ENCODE measurements at regions not wholly inside any gene's neighbourhood (a gene's known extent, or its start where the extent isn't known, plus 50 kb on each side); places are given as distances from the start of the nearest gene placed in this dataset.

DNA sequence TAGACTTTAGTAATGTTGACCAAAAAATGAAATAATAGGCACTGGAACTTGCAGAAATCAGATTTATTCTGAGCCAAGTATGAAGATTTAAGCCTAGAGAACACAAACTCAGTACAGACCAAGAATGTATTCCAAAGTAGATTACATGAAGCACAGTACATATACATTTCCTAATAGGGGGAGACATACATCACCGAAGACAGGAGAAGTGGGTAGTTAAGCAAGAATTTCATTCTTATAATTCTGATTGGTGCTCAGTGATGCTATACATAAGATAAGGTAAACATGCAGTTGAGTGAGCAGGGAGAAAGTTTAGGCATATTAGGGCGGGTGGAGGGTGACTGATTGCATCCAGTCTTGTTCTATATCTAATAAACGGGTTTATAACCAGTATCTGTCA, 2218.8 kb downstream of the PCDH9 start:
- TF ChIP-seq, protein P1, sequence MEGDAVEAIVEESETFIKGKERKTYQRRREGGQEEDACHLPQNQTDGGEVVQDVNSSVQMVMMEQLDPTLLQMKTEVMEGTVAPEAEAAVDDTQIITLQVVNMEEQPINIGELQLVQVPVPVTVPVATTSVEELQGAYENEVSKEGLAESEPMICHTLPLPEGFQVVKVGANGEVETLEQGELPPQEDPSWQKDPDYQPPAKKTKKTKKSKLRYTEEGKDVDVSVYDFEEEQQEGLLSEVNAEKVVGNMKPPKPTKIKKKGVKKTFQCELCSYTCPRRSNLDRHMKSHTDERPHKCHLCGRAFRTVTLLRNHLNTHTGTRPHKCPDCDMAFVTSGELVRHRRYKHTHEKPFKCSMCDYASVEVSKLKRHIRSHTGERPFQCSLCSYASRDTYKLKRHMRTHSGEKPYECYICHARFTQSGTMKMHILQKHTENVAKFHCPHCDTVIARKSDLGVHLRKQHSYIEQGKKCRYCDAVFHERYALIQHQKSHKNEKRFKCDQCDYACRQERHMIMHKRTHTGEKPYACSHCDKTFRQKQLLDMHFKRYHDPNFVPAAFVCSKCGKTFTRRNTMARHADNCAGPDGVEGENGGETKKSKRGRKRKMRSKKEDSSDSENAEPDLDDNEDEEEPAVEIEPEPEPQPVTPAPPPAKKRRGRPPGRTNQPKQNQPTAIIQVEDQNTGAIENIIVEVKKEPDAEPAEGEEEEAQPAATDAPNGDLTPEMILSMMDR (IDR thresholded peaks at IDR 0.05): no peak
- TF ChIP-seq POLR2A (IDR thresholded peaks at IDR 0.05): no peak
- H3K27ac ChIP-seq: no peak overlapping the region
- no peaks in the 10 kb centered on the region for H3K4me1 ChIP-seq
- intact Hi-C loops (cut with DNase I): no loop called here
- H3K36me3 ChIP-seq: no peaks in the 10 kb centered on the region
- H3K9me3 ChIP-seq: no peaks in the 10 kb centered on the region
- DNase-seq: no peak
- no peak overlapping the region for H3K4me3 ChIP-seq (replicated peaks in 1 of 3)
- 52 to 57% methylated on average over 3 of the region's 3 CpGs for WGBS, 2 donors
- no peaks in the 10 kb centered on the region for H3K27me3 ChIP-seq

- intact Hi-C loops (cut with DNase I): no loop called here
- no peak overlapping the region for H3K27ac ChIP-seq
- H3K27me3 ChIP-seq: no peaks in the 10 kb centered on the region
- no peak for TF ChIP-seq POLR2A (IDR thresholded peaks at IDR 0.05)
- TF ChIP-seq, protein P1 (IDR thresholded peaks at IDR 0.05): no peak
- WGBS, 2 donors: 88% methylated on average over 5 of the region's 5 CpGs
- no peak for DNase-seq
- no peak overlapping the region for H3K4me3 ChIP-seq (replicated peaks in 1 of 3)
- H3K36me3 ChIP-seq: no peaks in the 10 kb centered on the region
- H3K9me3 ChIP-seq: no peaks in the 10 kb centered on the region
- H3K4me1 ChIP-seq: no peaks in the 10 kb centered on the region
Observed at GRCh38 chr13:64997438-64997837, 2232.7 kb downstream of the PCDH9 start.

DNA sequence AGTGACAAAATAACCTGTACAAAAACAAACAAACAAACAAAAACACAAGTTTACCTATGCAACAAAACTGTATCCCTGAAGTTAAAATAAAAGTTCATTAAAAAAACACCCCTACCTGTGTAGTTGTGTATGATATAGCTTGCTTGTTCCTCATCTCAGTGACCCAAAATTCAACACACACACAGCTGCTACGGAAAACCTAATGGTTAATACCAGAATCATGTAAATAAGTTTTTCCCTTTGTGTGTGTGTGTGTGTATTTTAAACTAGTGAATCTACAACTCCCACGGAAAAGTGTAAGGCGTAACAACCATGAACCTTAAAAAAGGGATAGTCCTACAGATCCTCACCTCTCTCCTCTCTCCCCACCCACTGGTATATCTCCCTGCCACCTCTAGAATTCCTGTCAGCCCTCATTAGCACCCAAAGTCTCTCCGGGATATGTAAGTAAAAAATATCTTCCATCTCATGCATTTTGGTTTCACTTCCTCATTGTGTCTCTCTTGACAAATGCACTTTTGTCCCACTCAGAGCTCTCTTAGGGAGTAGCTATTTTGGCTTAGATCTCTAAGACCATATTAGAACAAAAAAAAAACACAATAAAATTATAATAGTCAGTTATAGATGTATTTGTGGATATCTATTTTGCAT, 2236.5 kb downstream of the PCDH9 start:
- H3K4me3 ChIP-seq (replicated peaks in 1 of 3): no peak overlapping the region
- no peak for DNase-seq
- no peaks in the 10 kb centered on the region for H3K36me3 ChIP-seq
- intact Hi-C loops (cut with DNase I): no loop called here
- H3K27ac ChIP-seq: no peak overlapping the region
- no peaks in the 10 kb centered on the region for H3K27me3 ChIP-seq
- H3K9me3 ChIP-seq: no peaks in the 10 kb centered on the region
- WGBS, 2 donors: 79 to 81% methylated on average over 4 of the region's 4 CpGs
- no peaks in the 10 kb centered on the region for H3K4me1 ChIP-seq
- TF ChIP-seq POLR2A (IDR thresholded peaks at IDR 0.05): no peak
- TF ChIP-seq, protein P1 (IDR thresholded peaks at IDR 0.05): no peak

DNA sequence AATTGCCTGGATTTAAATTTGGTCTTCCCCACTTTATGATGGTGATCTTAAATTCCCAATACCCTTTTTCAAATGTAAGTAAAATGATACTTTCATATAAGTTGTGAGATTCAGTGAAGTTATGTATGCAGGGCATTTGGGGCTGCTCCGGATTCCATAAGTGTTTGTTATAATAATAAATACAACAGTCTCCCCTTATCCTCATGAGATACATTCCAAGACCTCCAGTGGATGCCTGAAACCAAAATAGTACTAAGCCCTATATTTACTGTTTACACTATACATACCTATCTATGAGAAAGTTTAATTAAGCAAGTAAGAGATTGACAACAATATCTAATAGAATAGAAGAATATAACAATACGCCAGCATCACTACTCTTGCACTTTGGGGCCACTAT, 2237.8 kb downstream of the PCDH9 start:
- Histone ChIP-seq H3K36me3 (no peaks in the 10 kb centered on the region), H3K27me3 (no peaks in the 10 kb centered on the region), H3K4me3 (replicated peaks in 1 of 3) (no peak overlapping the region), H3K4me1 (no peaks in the 10 kb centered on the region), H3K27ac (no peak overlapping the region), H3K9me3 (no peaks in the 10 kb centered on the region)
- WGBS, 2 donors: 61 to 82% methylated on average over 2 of the region's 2 CpGs
- TF ChIP-seq, protein P1 (IDR thresholded peaks at IDR 0.05): no peak
- TF ChIP-seq POLR2A (IDR thresholded peaks at IDR 0.05): no peak
- no peak for DNase-seq
- intact Hi-C loops (cut with DNase I): no loop called here

DNA sequence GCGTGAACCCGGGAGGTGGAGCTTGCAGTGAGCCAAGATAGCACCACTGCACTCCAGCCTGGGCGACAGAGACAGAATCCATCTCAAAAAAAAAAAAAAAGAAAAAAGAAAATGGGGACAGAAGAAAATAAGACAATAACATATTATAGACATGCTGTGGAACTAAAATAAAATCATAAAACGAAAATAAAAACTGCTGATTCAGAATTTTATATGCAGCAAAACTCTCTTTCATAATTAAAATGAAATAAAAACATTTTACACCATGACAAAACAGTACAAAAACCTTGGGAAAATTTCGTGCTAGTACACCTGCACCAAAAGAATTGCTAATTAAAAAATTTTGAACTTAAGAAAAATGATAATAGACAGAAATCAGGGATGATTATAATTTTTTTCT, 2245.1 kb downstream of the PCDH9 start:
- 60 to 66% methylated on average over 5 of the region's 5 CpGs for WGBS, 2 donors
- Histone ChIP-seq H3K4me1 (no peaks in the 10 kb centered on the region), H3K27me3 (no peaks in the 10 kb centered on the region), H3K4me3 (replicated peaks in 1 of 3) (no peak overlapping the region), H3K27ac (no peak overlapping the region), H3K36me3 (no peaks in the 10 kb centered on the region), H3K9me3 (no peaks in the 10 kb centered on the region)
- intact Hi-C loops (cut with DNase I): no loop called here
- TF ChIP-seq, protein P1 (IDR thresholded peaks at IDR 0.05): no peak
- no peak for TF ChIP-seq POLR2A (IDR thresholded peaks at IDR 0.05)
- no peak for DNase-seq
